GM18870 (cell line): ENCODE measurements at regions not wholly inside any gene's neighbourhood (a gene's known extent, or its start where the extent isn't known, plus 50 kb on each side); places are given as distances from the start of the nearest gene placed in this dataset.
"Not testable (repeated sequence)": the region's sequence is repeated elsewhere in the genome, so short reads cannot be mapped to it uniquely, and the experiment has no call there.

Experiments used
- ATAC-seq: cut with Tn5 transposase; IDR thresholded peaks from one replicate; pipeline ENCODE4 v1.9.1; 2021; ENCODE audit warnings: moderate library complexity; ENCODE audit not compliant: unreplicated experiment

DNA sequence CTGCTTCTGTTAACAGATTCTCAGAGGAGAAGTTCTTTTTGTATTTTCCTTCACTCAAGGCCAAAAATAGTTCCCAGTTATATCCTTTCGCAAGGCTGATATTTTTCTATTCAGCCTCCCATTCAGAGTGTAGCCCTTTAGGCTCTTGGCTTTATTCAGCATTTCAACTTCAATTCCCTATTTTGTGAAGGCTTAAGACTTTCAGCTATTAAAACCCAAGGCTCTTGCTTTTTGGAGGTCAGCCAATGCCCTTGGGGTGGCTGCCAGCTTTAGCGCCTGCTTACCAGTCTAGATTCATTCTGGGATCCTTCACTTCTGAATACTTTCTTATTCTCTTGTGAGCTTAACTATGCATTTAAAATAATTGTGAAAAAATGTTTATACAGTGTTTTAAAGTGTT lies 57.3 kb upstream of the ADGRA3 start:
- no peak for ATAC-seq

DNA sequence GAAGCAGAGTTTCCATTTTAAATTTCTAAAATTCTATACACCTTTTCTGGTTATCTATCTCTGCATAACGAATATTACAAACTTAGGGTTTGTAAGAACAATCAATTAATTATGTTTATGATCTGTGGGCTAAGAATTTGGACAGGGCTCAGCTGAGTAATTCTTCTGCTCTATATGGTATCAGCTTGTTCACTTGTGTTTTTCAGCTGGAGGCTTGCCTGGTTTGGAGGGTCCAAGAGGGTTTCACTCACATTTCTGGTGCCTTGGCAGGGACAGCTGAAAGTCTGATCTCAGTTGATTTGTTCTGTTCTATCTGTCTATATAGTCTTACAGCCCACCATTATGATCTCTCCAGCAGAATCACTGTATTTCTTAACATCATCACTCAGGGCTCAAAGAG lies 57.8 kb upstream of the ADGRA3 start:
- no peak for ATAC-seq

DNA sequence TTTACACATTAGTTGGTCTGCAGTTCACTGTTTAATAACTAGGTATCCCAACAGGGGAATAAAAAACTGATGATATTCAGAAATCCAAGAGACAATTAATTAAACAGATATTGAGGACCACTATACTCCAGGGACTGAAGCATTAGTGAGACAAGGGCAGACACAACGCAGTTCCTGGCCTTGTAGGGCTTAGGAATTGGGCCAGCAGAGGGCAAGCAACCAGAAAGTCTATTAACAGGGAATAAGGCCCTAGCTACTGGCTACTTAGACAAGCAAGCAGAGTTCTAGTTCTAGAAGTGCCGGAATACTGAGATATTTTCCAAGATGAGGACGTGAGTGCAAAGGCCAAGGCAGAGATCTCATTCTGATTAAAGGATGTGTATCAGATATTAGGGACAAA lies 58.6 kb upstream of the ADGRA3 start:
- no peak for ATAC-seq

GRCh38 chr4:22574880-22575279 lies 59.0 kb upstream of the ADGRA3 start:
- no peak for ATAC-seq

- ATAC-seq: no peak
Measured at GRCh38 chr4:22587253-22587652, 71.4 kb upstream of the ADGRA3 start.

DNA sequence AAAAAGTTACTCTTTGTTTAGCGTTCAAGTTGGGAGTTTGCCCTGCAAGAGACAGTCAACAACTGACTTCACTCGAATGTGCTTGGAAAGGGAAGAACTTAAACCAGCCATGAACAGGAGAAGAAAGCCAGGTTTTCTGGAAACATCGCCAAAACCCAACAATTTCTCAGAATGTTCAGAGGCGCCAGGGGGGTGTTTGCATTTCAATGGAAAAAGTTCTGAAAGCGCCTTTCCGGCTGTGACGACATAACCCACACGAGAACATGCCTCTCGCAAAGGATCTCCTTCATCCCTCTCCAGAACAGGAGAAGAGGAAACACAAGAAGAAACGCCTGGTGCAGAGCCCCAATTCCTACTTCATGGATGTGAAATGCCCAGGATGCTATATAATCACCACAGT lies 78.1 kb upstream of the ADGRA3 start:
- ATAC-seq: no peak

DNA sequence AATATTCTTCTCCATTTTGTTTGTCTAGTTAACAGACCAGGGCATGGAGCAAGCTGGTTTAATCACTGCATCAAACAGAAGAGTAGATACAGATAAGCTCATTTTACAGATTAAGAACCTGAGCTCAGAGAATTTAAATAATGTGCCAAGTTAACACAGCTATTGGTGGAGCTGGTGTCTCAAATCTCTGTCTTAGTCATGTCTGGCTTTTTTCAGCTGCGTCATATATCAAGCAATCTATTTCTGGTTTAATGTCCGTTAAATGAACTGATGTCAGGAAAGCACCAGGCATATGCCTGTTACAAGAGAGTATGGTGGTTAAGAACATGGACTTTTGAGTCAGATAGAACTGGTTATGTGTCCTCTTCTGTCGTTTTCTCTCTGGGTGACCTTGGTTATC lies 79.8 kb upstream of the ADGRA3 start:
- peak; percentile 97 for ATAC-seq

- no peak for ATAC-seq
Measured at GRCh38 chr4:22596409-22596808, 80.5 kb upstream of the ADGRA3 start.

DNA sequence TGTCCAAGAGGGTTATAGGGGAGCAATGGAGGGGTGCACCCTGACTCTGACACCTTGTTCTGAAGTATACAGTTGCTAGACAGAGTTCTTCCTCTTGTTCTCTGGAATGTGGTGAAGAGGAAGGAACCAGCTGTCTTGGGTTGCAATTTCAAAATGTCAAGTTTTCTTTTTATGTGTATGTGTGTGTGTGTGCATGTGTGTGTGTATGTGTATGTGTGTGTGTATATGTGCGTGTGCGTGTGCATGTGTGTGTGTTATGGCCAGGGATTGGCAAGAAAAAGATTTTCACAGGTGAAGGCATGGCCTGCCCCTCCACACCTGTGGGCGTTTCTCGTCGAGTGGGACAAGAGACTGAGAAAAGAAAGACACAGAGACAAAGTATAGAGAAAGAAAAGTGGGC lies 81.6 kb upstream of the ADGRA3 start:
- no peak for ATAC-seq

DNA sequence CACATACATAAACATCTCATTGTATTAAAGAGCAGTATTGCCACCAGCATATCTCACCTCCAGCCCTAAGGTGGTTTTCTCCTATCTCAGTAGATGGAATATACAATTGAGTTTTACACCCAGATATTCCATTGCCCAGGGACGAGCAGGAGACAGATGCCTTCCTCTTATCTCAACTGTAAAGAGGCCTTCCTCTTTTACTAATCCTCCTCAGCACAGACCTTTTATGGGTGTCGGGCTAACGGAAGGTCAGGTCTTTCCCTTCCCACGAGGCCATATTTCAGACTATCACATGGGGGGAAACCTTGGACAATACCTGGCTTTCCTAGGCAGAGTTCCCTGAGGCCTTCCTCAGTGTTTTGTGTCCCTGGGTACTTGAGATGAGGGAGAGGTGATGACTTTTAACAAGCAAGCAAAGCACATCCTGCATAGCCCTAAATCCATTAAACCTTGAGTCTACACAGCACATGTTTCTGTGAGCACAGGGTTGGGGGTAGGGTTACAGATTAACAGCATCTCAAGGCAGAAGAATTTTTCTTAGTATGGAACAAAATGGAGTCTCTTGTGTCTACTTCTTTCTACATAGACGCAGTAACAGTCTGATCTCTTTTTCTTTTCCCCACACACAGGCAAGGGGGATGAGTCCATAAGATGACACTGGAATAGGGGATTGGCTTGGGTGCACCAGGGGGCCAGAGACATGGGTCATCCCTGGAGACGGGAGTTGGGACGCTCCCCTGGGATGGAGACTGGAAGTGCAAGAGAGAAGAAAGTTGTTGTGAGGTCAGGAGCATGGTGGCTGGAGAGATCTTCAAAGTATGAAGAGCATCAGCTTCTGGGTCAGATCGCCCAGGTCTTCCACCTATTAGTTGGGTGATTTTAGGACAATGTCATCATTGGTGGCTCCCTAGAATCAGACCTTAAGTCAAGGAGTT lies 82.5 kb upstream of the ADGRA3 start:
- ATAC-seq: not testable (repeated sequence)

- ATAC-seq: not testable (repeated sequence)
Measured at GRCh38 chr4:22599228-22599928, 83.5 kb upstream of the ADGRA3 start.

- not testable (repeated sequence) for ATAC-seq
Measured at GRCh38 chr4:22599929-22600432, 84.1 kb upstream of the ADGRA3 start.

DNA sequence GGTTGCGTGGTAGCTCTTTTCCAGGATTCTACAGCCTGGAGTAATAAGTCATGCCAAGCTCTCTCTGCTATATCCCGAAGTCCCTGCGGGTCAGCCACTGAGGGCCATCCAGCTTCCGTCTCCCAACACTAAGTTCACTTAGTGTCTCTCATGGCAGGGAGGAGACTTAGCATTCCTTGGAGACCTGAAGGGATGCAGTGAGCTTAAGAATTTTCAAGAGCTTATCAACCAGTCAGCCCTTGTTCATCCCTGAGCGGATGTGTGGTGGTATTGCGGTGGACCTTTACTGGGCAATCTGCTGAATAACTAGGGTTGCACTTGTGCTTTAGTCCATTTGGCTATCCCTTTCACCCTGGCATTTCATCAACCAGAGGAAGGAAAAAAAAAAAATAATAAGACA lies 85.8 kb upstream of the ADGRA3 start:
- ATAC-seq: not testable (repeated sequence)

DNA sequence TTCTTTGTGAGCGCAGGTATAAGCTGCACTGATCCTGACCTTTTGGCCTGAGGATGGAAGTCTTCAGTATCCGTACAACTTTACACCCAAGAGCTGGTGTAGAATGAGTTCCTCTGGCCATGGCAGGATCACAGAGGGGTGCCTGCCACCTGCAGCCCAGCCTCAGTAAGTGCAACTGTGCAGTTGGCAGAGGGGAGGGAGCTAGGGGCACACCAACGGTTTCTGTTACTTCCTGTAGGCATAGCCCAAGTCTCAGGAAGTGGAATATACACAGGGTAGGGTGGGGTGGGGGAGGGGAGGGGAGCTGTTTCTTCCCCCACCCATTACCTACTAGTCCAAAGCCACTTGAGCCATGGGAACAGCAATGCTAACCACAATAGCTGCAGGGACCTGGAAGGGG lies 85.4 kb upstream of the GBA3 start:
- peak; percentile 89 for ATAC-seq

DNA sequence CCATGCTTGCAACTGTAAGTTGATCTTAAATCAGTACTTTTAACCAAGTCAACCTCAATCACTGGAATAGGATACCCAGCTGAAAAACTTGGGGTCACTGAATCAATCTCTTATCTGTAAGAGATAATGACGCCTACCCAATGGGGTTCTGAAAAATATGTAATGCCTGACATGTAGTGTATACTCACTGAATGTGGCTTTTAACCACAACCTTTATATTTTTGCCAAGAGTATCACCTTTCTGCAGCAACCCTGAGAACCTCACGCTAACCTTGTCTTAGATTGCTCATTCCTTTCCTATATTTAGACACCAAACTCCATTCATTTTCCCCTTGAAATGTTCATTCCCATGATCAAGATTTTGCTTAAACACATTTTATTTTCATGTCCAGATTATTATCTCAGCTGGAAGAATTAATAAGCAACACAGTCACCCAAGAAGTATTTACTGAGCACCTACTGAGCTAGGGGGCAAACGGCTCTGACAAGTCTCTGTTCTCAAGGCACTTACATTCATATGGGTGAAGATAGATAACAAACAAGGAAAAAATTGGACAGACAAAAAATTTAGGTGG lies 82.7 kb upstream of the GBA3 start:
- ATAC-seq: not testable (repeated sequence)

DNA sequence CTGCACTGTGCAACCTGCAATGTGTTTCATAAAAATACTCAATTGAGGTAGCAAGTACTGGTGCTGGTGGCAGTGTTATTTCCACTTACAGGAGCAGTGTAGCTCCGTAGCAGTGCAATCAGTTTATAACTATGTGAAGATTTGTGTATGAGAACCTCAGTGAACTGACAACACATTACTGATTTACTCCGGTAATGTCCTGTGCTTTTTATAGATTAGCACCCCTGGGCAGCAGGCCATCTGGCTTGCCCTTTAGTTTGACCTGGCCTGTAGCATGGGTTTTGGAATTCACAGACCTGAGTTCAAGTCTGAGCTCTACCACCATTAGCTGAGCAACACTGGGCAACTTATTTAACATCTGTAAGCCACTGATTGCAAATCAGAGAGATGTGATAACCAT lies 78.6 kb upstream of the GBA3 start:
- ATAC-seq: no peak

GRCh38 chr4:22616516-22616915 lies 76.2 kb upstream of the GBA3 start:
- no peak for ATAC-seq

DNA sequence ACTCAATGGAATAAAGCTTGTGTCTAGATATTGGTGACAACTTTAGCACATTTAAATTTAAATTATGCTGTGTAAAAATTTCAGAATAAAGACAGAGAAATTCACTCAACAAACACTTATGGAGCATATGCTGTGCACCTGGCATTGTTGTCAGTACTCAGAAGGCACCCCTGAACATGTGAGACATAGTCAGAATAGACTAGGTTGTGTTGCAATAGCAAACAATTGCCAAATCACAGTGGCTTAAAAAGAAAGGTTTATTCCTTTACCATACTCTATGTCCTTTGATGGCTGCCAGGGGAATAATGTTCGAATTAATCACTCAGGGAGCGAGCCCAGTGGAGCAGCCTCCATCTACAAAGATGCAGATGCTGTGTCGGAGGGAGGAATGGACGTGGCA lies 72.6 kb upstream of the GBA3 start:
- not testable (repeated sequence) for ATAC-seq

DNA sequence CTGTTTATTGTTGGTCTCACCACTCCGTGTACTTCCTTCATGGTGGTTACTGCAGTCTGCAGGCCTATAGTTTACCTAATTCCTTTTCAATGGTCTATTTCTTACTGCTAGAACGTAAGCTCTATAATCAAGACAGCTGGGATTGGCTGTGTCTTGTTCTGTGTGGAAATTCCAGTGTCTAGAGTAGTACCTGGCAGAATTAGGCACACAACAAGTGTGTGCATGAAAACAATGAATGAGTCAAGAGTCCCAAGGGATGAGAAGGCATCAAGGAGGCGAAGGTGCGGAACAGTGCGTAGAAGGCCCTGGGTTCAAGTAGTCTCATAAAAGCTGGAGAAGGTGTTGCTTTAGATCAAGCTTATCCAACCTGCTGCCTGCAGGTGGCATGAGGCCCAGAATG lies 70.8 kb upstream of the GBA3 start:
- not testable (repeated sequence) for ATAC-seq

- ATAC-seq: not testable (repeated sequence)
Measured at GRCh38 chr4:22624002-22624401, 68.7 kb upstream of the GBA3 start.

GRCh38 chr4:22625311-22625710 lies 67.4 kb upstream of the GBA3 start:
- ATAC-seq: no peak

DNA sequence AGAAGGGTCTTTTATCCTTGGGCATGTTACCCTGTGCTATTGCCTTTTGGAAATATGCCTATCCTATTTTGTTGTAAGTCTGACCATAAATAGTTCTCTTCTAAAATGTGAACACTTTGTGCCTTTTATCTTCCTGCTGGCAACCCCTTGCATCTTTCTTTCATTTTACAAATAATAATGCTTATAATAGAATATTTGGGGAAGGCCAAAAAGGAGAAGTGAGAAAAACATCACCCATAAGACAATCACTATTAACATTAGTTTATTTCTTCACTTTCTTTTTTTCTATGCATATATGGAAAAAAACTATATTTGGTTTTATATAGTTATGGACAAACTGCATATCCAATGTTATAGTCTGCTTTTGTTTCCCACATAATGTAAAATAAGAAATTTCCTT lies 64.9 kb upstream of the GBA3 start:
- ATAC-seq: not testable (repeated sequence)
